Endothelial cell of umbilical vein (primary cell): ENCODE measurements at regions not wholly inside any gene's neighbourhood (a gene's known extent, or its start where the extent isn't known, plus 50 kb on each side); places are given as distances from the start of the nearest gene placed in this dataset.

Experiments
- CTCF ChIP-seq, 2 donors: IDR thresholded peaks; 1 replicate in 1 of 2; 2 replicates in 1 of 2; pipeline ENCODE4 v1.5.1; 2011; ENCODE audit warnings: low read length in 2 of 2, mild to moderate bottlenecking in 2 of 2, moderate library complexity in 2 of 2, control low read depth in 1 of 2, inconsistent platforms in 1 of 2, low read depth in 1 of 2; ENCODE audit not compliant: insufficient read depth in 1 of 2; ENCODE audit errors: extremely low read depth in 1 of 2
- EZH2 ChIP-seq: IDR thresholded peaks from 2 replicates; pipeline ENCODE4 v1.6.1; 2012; ENCODE audit warnings: borderline replicate concordance, low read depth, mild to moderate bottlenecking, moderate library complexity, low read length, inconsistent platforms; ENCODE audit not compliant: severe bottlenecking
- POLR2A ChIP-seq: IDR thresholded peaks from 2 replicates; pipeline ENCODE4 v1.6.1; 2012; ENCODE audit warnings: low read depth, mild to moderate bottlenecking, control low read depth, low read length
- POLR2AphosphoS5 ChIP-seq: IDR thresholded peaks from 2 replicates; pipeline ENCODE4 v1.6.1; 2012; ENCODE audit warnings: low read depth, mild to moderate bottlenecking, control low read depth, low read length, moderate library complexity; ENCODE audit not compliant: insufficient read depth

DNA sequence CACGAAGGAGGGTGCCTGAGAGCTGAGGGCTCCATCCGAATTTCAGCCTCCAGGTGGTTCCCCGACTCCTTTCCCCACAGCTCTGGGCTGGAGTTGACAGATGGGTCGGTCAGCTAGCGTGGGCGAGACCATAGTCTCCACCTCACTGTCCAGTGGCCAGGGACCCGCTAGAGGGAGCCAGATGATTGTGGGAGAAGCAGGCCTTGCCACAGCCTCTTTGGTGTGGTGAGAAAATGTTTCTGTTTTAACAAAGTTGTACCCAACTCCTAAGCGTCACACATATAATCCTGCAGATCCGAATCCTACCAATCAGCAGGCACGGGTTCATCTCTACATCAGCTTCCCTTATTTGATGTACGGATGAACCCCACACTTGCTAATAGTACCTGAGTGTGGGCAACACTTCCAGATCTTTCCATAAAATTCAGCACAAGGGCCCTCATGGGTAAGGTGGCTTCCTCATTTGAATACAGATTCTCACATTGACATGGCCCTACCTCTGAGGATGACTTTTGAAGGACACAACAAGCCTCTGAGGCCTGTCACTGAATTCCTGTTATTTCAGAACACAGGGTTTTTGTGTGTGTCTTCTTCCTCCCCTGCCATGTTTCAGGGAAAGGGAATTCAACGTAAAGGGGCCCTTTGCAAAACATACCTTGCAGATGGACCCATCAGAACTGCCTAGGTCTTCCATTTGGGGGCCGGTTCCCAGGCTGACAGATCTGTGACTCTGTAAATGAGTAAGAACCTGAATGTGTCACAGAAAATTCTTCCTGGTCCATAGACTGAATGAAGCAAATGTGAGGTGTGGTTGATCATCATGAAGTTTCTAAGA lies 103.2 kb upstream of the DUSP22 start:
- peak; percentile 79 to 87 for TF ChIP-seq CTCF (IDR thresholded peaks at IDR 0.05; ENCODE audit: extremely low read depth in 1 of 2, insufficient read depth in 1 of 2, low read depth in 1 of 2, low read length in 2 of 2)
- TF ChIP-seq POLR2AphosphoS5, result no peak
- no peak for TF ChIP-seq EZH2
- no peak for TF ChIP-seq POLR2A
